ENCODE measurements at regions not wholly inside any gene's neighbourhood (a gene's known extent, or its start where the extent isn't known, plus 50 kb on each side); places are given as distances from the start of the nearest gene placed in this dataset.

DNA sequence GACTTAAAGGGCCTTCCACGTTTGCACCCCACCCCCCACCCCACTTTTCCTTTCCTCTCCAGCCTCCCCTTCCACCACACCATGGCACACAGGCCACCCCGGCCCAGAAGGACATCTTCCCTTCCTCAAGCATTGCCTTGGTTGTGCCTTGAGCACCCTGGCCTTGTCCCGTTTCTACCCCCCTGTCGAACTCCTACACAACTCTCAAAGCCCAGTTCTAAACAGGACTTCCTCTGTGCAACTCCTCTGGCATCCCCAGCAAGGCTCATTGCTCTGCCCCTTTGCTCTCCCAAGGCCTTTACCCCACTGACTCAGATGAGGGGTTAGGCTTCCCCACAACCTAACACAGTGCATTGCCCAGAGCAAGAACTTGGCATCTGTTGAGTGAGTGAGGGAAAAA lies 136.1 kb downstream of the HERPUD2 start:
- Histone ChIP-seq H3K27ac (ENCODE audit: poor library complexity, severe bottlenecking) (no peak overlapping the region), H3K36me3 (ENCODE audit: low read depth) (no peaks in the 10 kb centered on the region), H3K27me3 (ENCODE audit: insufficient read depth, poor library complexity, severe bottlenecking) (no peaks in the 10 kb centered on the region), H3K4me3 (ENCODE audit: severe bottlenecking) (no peak overlapping the region), H3K4me1 (ENCODE audit: insufficient read depth, poor library complexity, severe bottlenecking) (peaks cover 7% of the 10 kb centered on the region), H3K9me3 (ENCODE audit: severe bottlenecking) (no peaks in the 10 kb centered on the region)
- ATAC-seq (ENCODE audit: low read depth) = no peak
- TF ChIP-seq CTCF (IDR thresholded peaks at IDR 0.05; ENCODE audit: poor library complexity, severe bottlenecking) = no peak
- no peak for DNase-seq (ENCODE audit: low spot score)

DNA sequence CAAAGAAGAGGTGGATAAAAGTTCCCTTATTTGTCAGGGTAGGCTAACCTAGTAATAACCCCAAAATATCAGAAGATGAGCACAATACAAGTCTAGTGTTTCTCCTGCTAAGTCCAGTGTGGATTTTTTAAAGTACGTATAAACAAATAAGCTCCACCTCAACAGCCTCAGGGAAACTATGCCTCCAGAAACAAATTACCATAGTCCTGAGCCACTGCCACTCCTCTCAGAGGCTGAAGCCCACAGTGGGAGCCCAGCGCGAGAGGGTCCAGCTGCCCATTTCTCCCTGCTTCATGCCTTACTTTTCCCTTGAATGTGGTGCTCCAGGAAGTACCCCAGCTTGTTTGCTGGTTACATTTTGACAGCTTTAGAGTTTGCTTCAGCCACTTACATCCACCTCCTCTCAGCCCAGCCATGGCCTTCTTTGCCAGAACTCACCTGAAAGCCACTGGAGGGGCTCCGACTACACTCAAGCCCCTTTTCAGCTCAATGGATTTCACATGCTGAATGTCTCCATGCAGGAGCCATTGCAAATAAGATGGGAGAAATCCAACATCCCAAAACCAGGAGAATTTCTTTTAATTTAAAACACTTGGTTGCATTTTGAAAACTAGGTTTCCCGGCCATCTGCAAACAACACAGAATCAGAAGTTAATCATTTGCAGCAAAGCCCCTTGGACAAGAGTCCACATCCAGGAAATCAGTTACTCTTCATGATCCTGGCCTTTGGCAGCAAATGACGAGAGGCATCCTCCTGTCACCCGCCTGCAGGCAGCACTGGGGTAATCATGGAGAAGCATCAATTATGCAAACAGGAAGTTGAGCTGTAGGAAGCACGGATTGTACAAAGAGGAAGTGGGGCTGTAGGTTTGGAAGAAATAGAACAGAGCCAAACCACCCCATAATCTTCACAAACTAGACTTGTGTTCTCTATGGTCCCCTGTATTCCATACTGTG lies 138.1 kb downstream of the HERPUD2 start:
- Histone ChIP-seq H3K4me1 (ENCODE audit: insufficient read depth, poor library complexity, severe bottlenecking) (peaks cover 7% of the 10 kb centered on the region), H3K9me3 (ENCODE audit: severe bottlenecking) (no peaks in the 10 kb centered on the region), H3K27ac (ENCODE audit: poor library complexity, severe bottlenecking) (no peak overlapping the region), H3K4me3 (ENCODE audit: severe bottlenecking) (no peak overlapping the region), H3K27me3 (ENCODE audit: insufficient read depth, poor library complexity, severe bottlenecking) (no peaks in the 10 kb centered on the region), H3K36me3 (ENCODE audit: low read depth) (no peaks in the 10 kb centered on the region)
- DNase-seq (ENCODE audit: low spot score) (no peak), ATAC-seq (ENCODE audit: low read depth) (no peak)
- TF ChIP-seq CTCF (IDR thresholded peaks at IDR 0.05; ENCODE audit: poor library complexity, severe bottlenecking) = no peak

DNA sequence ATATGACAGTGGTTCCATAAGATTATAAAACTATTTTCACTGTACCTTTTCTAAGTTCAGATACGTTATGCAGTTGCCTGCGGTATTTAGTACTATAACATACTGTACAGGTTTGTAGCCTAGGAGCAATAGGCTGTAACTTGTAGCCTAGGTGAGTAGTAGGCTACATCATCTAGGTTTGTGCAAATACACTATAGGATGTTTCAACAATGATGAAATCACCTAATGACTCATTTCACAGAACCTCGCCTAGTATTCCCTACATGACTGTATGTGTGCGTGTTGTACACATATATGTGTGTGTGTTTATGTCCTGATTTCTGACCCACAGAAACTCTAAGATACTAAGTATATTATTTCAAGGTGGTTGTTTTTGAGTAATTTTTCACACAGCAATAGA lies 139.0 kb downstream of the HERPUD2 start:
- no peak overlapping the region for H3K27ac ChIP-seq (ENCODE audit: poor library complexity, severe bottlenecking)
- no peaks in the 10 kb centered on the region for H3K9me3 ChIP-seq (ENCODE audit: severe bottlenecking)
- no peaks in the 10 kb centered on the region for H3K36me3 ChIP-seq (ENCODE audit: low read depth)
- no peaks in the 10 kb centered on the region for H3K27me3 ChIP-seq (ENCODE audit: insufficient read depth, poor library complexity, severe bottlenecking)
- H3K4me1 ChIP-seq (ENCODE audit: insufficient read depth, poor library complexity, severe bottlenecking) = peaks cover 7% of the 10 kb centered on the region
- DNase-seq (ENCODE audit: low spot score) = no peak
- H3K4me3 ChIP-seq (ENCODE audit: severe bottlenecking) = no peak overlapping the region
- peak; percentile 98 for ATAC-seq (ENCODE audit: low read depth)
- no peak for TF ChIP-seq CTCF (IDR thresholded peaks at IDR 0.05; ENCODE audit: poor library complexity, severe bottlenecking)

DNA sequence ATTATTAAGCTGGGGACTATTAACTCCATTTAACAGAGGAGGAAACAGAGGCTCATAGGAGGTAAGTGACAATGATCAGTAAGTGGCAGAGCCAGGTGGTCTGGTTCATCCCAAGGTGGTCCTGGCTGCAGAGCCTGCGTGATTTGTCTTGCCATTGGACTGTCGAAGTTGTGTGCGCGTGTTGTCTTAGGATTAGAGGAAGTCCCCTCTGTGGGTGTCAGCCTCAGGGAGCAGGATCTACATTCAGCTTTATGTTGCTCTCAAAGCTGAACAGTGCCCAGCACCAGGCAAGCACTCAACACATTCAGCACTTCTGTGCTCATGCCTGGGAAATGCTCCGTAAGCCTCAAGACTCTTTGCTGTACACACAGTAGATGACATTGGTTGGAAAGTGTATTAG lies 139.5 kb downstream of the HERPUD2 start:
- Histone ChIP-seq H3K4me3 (ENCODE audit: severe bottlenecking) (no peak overlapping the region), H3K4me1 (ENCODE audit: insufficient read depth, poor library complexity, severe bottlenecking) (peaks cover 7% of the 10 kb centered on the region), H3K36me3 (ENCODE audit: low read depth) (no peaks in the 10 kb centered on the region), H3K27ac (ENCODE audit: poor library complexity, severe bottlenecking) (no peak overlapping the region), H3K27me3 (ENCODE audit: insufficient read depth, poor library complexity, severe bottlenecking) (no peaks in the 10 kb centered on the region), H3K9me3 (ENCODE audit: severe bottlenecking) (no peaks in the 10 kb centered on the region)
- ATAC-seq (ENCODE audit: low read depth) (no peak; the same call in 2 of the 3 replicates), DNase-seq (ENCODE audit: low spot score) (no peak)
- no peak for TF ChIP-seq CTCF (IDR thresholded peaks at IDR 0.05; ENCODE audit: poor library complexity, severe bottlenecking)

DNA sequence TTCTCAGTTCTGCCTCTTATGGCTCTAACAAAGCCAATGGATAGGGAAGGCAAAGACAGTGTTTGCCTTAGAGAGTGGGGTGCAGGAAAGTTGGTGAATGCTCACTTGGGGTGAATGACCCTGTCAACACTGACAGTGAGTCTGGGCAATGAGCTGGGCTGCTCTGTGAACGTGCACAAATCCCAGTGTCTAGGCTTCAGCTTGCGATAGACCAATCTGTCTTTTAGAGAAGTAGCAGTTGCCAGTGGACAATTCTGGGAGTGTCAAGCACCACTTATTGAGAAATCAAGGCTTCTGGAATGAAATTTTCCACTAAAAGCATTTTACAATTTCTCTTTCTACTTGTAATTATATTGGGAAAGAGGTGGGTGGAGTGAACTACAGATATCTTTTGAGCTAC lies 141.4 kb downstream of the HERPUD2 start:
- Histone ChIP-seq H3K4me1 (ENCODE audit: insufficient read depth, poor library complexity, severe bottlenecking) (peaks cover 7% of the 10 kb centered on the region), H3K36me3 (ENCODE audit: low read depth) (no peaks in the 10 kb centered on the region), H3K9me3 (ENCODE audit: severe bottlenecking) (no peaks in the 10 kb centered on the region), H3K27me3 (ENCODE audit: insufficient read depth, poor library complexity, severe bottlenecking) (no peaks in the 10 kb centered on the region), H3K27ac (ENCODE audit: poor library complexity, severe bottlenecking) (no peak overlapping the region), H3K4me3 (ENCODE audit: severe bottlenecking) (no peak overlapping the region)
- no peak for ATAC-seq (ENCODE audit: low read depth)
- no peak for DNase-seq (ENCODE audit: low spot score)
- no peak for TF ChIP-seq CTCF (IDR thresholded peaks at IDR 0.05; ENCODE audit: poor library complexity, severe bottlenecking)
